GM23338 (cell line): ENCODE measurements at regions not wholly inside any gene's neighbourhood (a gene's known extent, or its start where the extent isn't known, plus 50 kb on each side); places are given as distances from the start of the nearest gene placed in this dataset.
A peak's percentile ranks its signal among the peaks of the same experiment; 100 is the strongest.

ENCODE experiments used
- ATAC-seq: fragments of 200-7000 bp; cut with Tn5 transposase; 3 replicates; pipeline ENCODE4 v1.9.1; 2020
- DNase-seq: peaks from one replicate; pipeline ENCODE4 v3.0.0-alpha.2; 2015; ENCODE audit warnings: low spot score
- H2AFZ ChIP-seq: fragments of 200-600 bp; sonication (generic); 2 replicates; pipeline ENCODE4 v1.8.0; 2016; ENCODE audit warnings: antibody characterized with exemption, mild to moderate bottlenecking, moderate library complexity
- H3F3A ChIP-seq: fragments of 200-600 bp; sonication (generic); replicated peaks from 2 replicates; pipeline ENCODE4 v1.8.0; 2017; ENCODE audit warnings: antibody characterized with exemption, mixed run types, low read depth
- H3K27ac ChIP-seq: fragments of 200-600 bp; sonication (generic); 2 replicates; pipeline ENCODE4 v1.6.1; 2016; ENCODE audit warnings: low read depth
- H3K27me3 ChIP-seq: fragments of 200-600 bp; sonication (generic); 2 replicates; pipeline ENCODE4 v1.8.0; 2016; ENCODE audit warnings: mild to moderate bottlenecking, mixed run types, moderate library complexity; ENCODE audit not compliant: insufficient read depth
- H3K36me3 ChIP-seq: fragments of 200-600 bp; sonication (generic); 2 replicates; pipeline ENCODE4 v1.8.0; 2016; ENCODE audit warnings: mild to moderate bottlenecking; ENCODE audit not compliant: insufficient read depth
- H3K4me1 ChIP-seq: fragments of 200-600 bp; sonication (generic); 2 replicates; pipeline ENCODE4 v1.8.0; 2016; ENCODE audit warnings: mild to moderate bottlenecking, moderate library complexity; ENCODE audit not compliant: insufficient read depth
- H3K4me2 ChIP-seq: fragments of 200-600 bp; sonication (generic); 2 replicates; pipeline ENCODE4 v1.7.1; 2017; ENCODE audit warnings: mixed run types
- H3K4me3 ChIP-seq: fragments of 200-600 bp; sonication (generic); 2 replicates; pipeline ENCODE4 v1.6.1; 2016; ENCODE audit warnings: mixed run types
- H3K79me2 ChIP-seq: fragments of 200-600 bp; sonication (generic); replicated peaks from 2 replicates; pipeline ENCODE4 v1.8.0; 2017; ENCODE audit warnings: mild to moderate bottlenecking; ENCODE audit not compliant: insufficient read depth
- H3K9me2 ChIP-seq: fragments of 200-600 bp; sonication (generic); 2 replicates; pipeline ENCODE4 v1.8.0; 2017; ENCODE audit not compliant: insufficient read depth
- H4K20me1 ChIP-seq: fragments of 200-600 bp; sonication (generic); replicated peaks from 2 replicates; pipeline ENCODE4 v1.8.0; 2017; ENCODE audit warnings: mild to moderate bottlenecking; ENCODE audit not compliant: insufficient read depth
- H3K27ac Mint-ChIP-seq: 2 replicates; pipeline ENCODE4 v1.8.0; 2020; ENCODE audit warnings: inconsistent platforms, mild to moderate bottlenecking, moderate library complexity, mixed read lengths
- H3K27me3 Mint-ChIP-seq: 3 replicates; pipeline ENCODE4 v1.8.0; 2022; ENCODE audit warnings: low read depth, mild to moderate bottlenecking, moderate library complexity, mixed read lengths, inconsistent platforms; ENCODE audit not compliant: insufficient read depth, poor library complexity
- H3K36me3 Mint-ChIP-seq: 3 replicates; pipeline ENCODE4 v1.8.0; 2021; ENCODE audit warnings: low read depth, mild to moderate bottlenecking, inconsistent platforms, moderate library complexity, mixed read lengths
- H3K4me1 Mint-ChIP-seq: 3 replicates; pipeline ENCODE4 v1.8.0; 2020; ENCODE audit warnings: mild to moderate bottlenecking, inconsistent platforms, mixed read lengths
- H3K4me3 Mint-ChIP-seq: 3 replicates; pipeline ENCODE4 v1.8.0; 2021; ENCODE audit warnings: moderate library complexity, mild to moderate bottlenecking, inconsistent platforms, mixed read lengths
- H3K9me3 Mint-ChIP-seq: 3 replicates; pipeline ENCODE4 v1.8.0; 2020; ENCODE audit warnings: moderate library complexity, mild to moderate bottlenecking, inconsistent platforms, mixed read lengths
- CREB1 ChIP-seq: fragments of 250-450 bp; sonication (Bioruptor Pico); IDR thresholded peaks from 2 replicates; pipeline ENCODE4 v1.5.0; 2020; ENCODE audit warnings: low read depth, mild to moderate bottlenecking, moderate library complexity
- ETS1 ChIP-seq: IDR thresholded peaks from 2 replicates; pipeline ENCODE4 v1.6.1; 2016; ENCODE audit warnings: antibody characterized with exemption
- EZH2 ChIP-seq: fragments of 200-600 bp; sonication (generic); IDR thresholded peaks from one replicate; pipeline ENCODE4 v1.8.0; 2017; ENCODE audit warnings: antibody characterized with exemption, mild to moderate bottlenecking, low read depth; ENCODE audit not compliant: unreplicated experiment
- EZH2phosphoT487 ChIP-seq: fragments of 200-600 bp; sonication (generic); IDR thresholded peaks from one replicate; pipeline ENCODE4 v1.8.1; 2018; ENCODE audit warnings: antibody characterized with exemption; ENCODE audit not compliant: unreplicated experiment
- JUNB ChIP-seq: IDR thresholded peaks from one replicate; pipeline ENCODE4 v1.6.1; 2016; ENCODE audit warnings: antibody characterized with exemption; ENCODE audit not compliant: unreplicated experiment
- NANOG ChIP-seq: IDR thresholded peaks from 2 replicates; pipeline ENCODE4 v1.6.1; 2016; ENCODE audit warnings: antibody characterized with exemption, borderline replicate concordance
- POLR2AphosphoS5 ChIP-seq: IDR thresholded peaks from 2 replicates; pipeline ENCODE4 v1.6.1; 2016; ENCODE audit warnings: antibody characterized with exemption, low read depth
- REST ChIP-seq: IDR thresholded peaks from one replicate; pipeline ENCODE4 v1.6.1; 2018; ENCODE audit warnings: antibody characterized with exemption; ENCODE audit not compliant: unreplicated experiment
- STAT1 ChIP-seq: IDR thresholded peaks from one replicate; pipeline ENCODE4 v1.6.1; 2016; ENCODE audit warnings: antibody characterized with exemption; ENCODE audit not compliant: unreplicated experiment
- ZNF114 ChIP-seq: fragments of 250-450 bp; sonication (Bioruptor Pico); IDR thresholded peaks from 2 replicates; pipeline ENCODE4 v1.5.0; 2020; ENCODE audit warnings: mild to moderate bottlenecking, moderate library complexity
- ZNF331 ChIP-seq: fragments of 250-450 bp; sonication (Bioruptor Pico); IDR thresholded peaks from 2 replicates; pipeline ENCODE4 v1.5.0; 2020; ENCODE audit warnings: low read depth, mild to moderate bottlenecking, moderate library complexity
- TF ChIP-seq, protein P1 (sequence below): fragments of 250-450 bp; sonication (Bioruptor Pico); IDR thresholded peaks from 2 replicates; pipeline ENCODE4 v1.5.0; 2020; ENCODE audit warnings: mild to moderate bottlenecking, moderate library complexity

DNA sequence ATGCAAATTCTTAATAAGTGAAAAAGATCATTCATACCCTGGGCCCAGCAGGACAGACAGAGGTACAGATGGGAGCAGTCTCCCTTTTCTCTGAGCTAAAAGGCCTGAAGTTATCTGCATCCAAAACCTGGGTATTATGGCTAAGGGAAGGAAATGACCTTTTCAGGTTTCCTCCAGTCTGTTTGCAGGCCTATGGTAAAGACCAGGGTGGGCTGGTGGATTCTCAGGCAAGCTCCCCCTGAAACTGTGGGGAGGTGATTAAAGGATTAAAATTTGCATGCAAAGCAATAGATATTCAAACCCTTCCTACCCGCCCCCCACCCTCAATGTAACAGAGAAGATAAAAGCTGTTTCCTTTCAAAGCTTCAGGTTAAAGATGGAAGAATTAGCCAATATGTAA, 471.8 kb upstream of the RUNX1 start (continued):
- TF ChIP-seq REST = no peak

GRCh38 chr21:35520302-35520701, 471.2 kb upstream of the RUNX1 start:
- Mint-ChIP-seq H3K36me3 (no peaks in the 10 kb centered on the region), H3K27ac (no peak overlapping the region), H3K27me3 (peaks cover under 1% of the 10 kb centered on the region), H3K4me3 (no peak overlapping the region), H3K4me1 (peaks cover 27% of the 10 kb centered on the region), H3K9me3 (peaks cover 3% of the 10 kb centered on the region; the same call in 1 of the 3 replicates)
- H3K9me2 ChIP-seq = no peaks in the 10 kb centered on the region; the same call in 1 of the 2 replicates
- H2AFZ ChIP-seq = no peak overlapping the region; the same call in 1 of the 2 replicates
- H3K4me2 ChIP-seq = peak overlapping the region; percentile 19
- H4K20me1 ChIP-seq = no peaks in the 10 kb centered on the region
- H3K79me2 ChIP-seq = no peaks in the 10 kb centered on the region
- no peak overlapping the region for H3K4me3 ChIP-seq
- no peaks in the 10 kb centered on the region for H3K36me3 ChIP-seq
- H3K4me1 ChIP-seq = peaks cover 20% of the 10 kb centered on the region
- no peaks in the 10 kb centered on the region for H3K27me3 ChIP-seq
- ATAC-seq (no peak), DNase-seq (no peak)
- H3F3A ChIP-seq = 0 out of 2 replicates have a peak, but pooled peaks cover 8% of the 10 kb centered on the region
- H3K27ac ChIP-seq = no peak overlapping the region; the same call in 1 of the 2 replicates
- TF ChIP-seq REST (no peak), EZH2phosphoT487 (no peak), ZNF331 (no peak), ZNF114 (no peak), STAT1 (no peak), ETS1 (no peak), EZH2 (no peak), CREB1 (CRISPR knock-in tag) (no peak), POLR2AphosphoS5 (no peak), NANOG (no peak), JUNB (no peak)
- TF ChIP-seq, protein P1, sequence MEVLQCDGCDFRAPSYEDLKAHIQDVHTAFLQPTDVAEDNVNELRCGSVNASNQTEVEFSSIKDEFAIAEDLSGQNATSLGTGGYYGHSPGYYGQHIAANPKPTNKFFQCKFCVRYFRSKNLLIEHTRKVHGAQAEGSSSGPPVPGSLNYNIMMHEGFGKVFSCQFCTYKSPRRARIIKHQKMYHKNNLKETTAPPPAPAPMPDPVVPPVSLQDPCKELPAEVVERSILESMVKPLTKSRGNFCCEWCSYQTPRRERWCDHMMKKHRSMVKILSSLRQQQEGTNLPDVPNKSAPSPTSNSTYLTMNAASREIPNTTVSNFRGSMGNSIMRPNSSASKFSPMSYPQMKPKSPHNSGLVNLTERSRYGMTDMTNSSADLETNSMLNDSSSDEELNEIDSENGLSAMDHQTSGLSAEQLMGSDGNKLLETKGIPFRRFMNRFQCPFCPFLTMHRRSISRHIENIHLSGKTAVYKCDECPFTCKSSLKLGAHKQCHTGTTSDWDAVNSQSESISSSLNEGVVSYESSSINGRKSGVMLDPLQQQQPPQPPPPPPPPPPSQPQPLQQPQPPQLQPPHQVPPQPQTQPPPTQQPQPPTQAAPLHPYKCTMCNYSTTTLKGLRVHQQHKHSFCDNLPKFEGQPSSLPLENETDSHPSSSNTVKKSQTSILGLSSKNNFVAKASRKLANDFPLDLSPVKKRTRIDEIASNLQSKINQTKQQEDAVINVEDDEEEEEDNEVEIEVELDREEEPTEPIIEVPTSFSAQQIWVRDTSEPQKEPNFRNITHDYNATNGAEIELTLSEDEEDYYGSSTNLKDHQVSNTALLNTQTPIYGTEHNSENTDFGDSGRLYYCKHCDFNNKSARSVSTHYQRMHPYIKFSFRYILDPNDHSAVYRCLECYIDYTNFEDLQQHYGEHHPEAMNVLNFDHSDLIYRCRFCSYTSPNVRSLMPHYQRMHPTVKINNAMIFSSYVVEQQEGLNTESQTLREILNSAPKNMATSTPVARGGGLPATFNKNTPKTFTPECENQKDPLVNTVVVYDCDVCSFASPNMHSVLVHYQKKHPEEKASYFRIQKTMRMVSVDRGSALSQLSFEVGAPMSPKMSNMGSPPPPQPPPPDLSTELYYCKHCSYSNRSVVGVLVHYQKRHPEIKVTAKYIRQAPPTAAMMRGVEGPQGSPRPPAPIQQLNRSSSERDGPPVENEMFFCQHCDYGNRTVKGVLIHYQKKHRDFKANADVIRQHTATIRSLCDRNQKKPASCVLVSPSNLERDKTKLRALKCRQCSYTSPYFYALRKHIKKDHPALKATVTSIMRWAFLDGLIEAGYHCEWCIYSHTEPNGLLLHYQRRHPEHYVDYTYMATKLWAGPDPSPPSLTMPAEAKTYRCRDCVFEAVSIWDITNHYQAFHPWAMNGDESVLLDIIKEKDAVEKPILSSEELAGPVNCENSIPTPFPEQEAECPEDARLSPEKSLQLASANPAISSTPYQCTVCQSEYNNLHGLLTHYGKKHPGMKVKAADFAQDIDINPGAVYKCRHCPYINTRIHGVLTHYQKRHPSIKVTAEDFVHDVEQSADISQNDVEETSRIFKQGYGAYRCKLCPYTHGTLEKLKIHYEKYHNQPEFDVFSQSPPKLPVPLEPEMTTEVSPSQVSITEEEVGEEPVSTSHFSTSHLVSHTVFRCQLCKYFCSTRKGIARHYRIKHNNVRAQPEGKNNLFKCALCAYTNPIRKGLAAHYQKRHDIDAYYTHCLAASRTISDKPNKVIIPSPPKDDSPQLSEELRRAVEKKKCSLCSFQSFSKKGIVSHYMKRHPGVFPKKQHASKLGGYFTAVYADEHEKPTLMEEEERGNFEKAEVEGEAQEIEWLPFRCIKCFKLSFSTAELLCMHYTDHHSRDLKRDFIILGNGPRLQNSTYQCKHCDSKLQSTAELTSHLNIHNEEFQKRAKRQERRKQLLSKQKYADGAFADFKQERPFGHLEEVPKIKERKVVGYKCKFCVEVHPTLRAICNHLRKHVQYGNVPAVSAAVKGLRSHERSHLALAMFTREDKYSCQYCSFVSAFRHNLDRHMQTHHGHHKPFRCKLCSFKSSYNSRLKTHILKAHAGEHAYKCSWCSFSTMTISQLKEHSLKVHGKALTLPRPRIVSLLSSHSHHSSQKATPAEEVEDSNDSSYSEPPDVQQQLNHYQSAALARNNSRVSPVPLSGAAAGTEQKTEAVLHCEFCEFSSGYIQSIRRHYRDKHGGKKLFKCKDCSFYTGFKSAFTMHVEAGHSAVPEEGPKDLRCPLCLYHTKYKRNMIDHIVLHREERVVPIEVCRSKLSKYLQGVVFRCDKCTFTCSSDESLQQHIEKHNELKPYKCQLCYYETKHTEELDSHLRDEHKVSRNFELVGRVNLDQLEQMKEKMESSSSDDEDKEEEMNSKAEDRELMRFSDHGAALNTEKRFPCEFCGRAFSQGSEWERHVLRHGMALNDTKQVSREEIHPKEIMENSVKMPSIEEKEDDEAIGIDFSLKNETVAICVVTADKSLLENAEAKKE (CRISPR knock-in tag) = no peak
